ENCODE measurements at regions not wholly inside any gene's neighbourhood (a gene's known extent, or its start where the extent isn't known, plus 50 kb on each side); places are given as distances from the start of the nearest gene placed in this dataset.

- DNase-seq (ENCODE audit: low spot score) = no peak
- ATAC-seq = no peak
- intact Hi-C loops (cut with DNase I) = no loop called here
These were observed 97.8 kb upstream of the PDE3A start for GRCh38 chr12:20270557-20270956.

GRCh38 chr12:20272161-20272560, 96.2 kb upstream of the PDE3A start:
- DNase-seq (ENCODE audit: low spot score) (no peak), ATAC-seq (no peak)
- intact Hi-C loops (cut with DNase I) = no loop called here

GRCh38 chr12:20272801-20273200, 95.5 kb upstream of the PDE3A start:
- ATAC-seq (peak; percentile 68), DNase-seq (ENCODE audit: low spot score) (no peak)
- intact Hi-C loops (cut with DNase I) = no loop called here

- ATAC-seq (peak; percentile 26), DNase-seq (ENCODE audit: low spot score) (no peak)
- intact Hi-C loops (cut with DNase I) = no loop called here
These were observed 94.3 kb upstream of the PDE3A start for GRCh38 chr12:20274008-20274407.

GRCh38 chr12:20278276-20278675, 90.1 kb upstream of the PDE3A start:
- no peak for ATAC-seq
- intact Hi-C loops (cut with DNase I) = no loop called here
- no peak for DNase-seq (ENCODE audit: low spot score)

- intact Hi-C loops (cut with DNase I) = no loop called here
- no peak for ATAC-seq
- no peak for DNase-seq (ENCODE audit: low spot score)
These were observed 87.8 kb upstream of the PDE3A start for GRCh38 chr12:20280515-20280914.

GRCh38 chr12:20282401-20282800, 85.9 kb upstream of the PDE3A start:
- DNase-seq (ENCODE audit: low spot score) (no peak), ATAC-seq (no peak)
- intact Hi-C loops (cut with DNase I) = no loop called here

- DNase-seq (ENCODE audit: low spot score) (no peak), ATAC-seq (no peak)
- intact Hi-C loops (cut with DNase I) = no loop called here
These were observed 84.9 kb upstream of the PDE3A start for GRCh38 chr12:20283482-20283881.

- DNase-seq (ENCODE audit: low spot score) = no peak
- intact Hi-C loops (cut with DNase I) = no loop called here
- no peak for ATAC-seq
These were observed 78.8 kb upstream of the PDE3A start for GRCh38 chr12:20289520-20289919.

- no peak for DNase-seq (ENCODE audit: low spot score)
- ATAC-seq = no peak
- intact Hi-C loops (cut with DNase I) = no loop called here
These were observed 67.9 kb upstream of the PDE3A start for GRCh38 chr12:20300457-20300856.

GRCh38 chr12:20305470-20305869, 62.9 kb upstream of the PDE3A start:
- ATAC-seq (no peak), DNase-seq (ENCODE audit: low spot score) (no peak)
- intact Hi-C loops (cut with DNase I) = no loop called here

- DNase-seq (ENCODE audit: low spot score) (no peak), ATAC-seq (no peak)
- intact Hi-C loops (cut with DNase I) = no loop called here
These were observed 58.7 kb upstream of the PDE3A start for GRCh38 chr12:20309504-20310148.

- ATAC-seq (peak; percentile 68), DNase-seq (ENCODE audit: low spot score) (no peak)
- intact Hi-C loops (cut with DNase I) = no loop called here
These were observed 54.0 kb upstream of the PDE3A start for GRCh38 chr12:20314328-20314727.

GRCh38 chr12:20317554-20317953, 50.8 kb upstream of the PDE3A start:
- ATAC-seq (no peak), DNase-seq (ENCODE audit: low spot score) (no peak)
- intact Hi-C loops (cut with DNase I) = no loop called here
